ENCODE measurements at regions not wholly inside any gene's neighbourhood (a gene's known extent, or its start where the extent isn't known, plus 50 kb on each side); places are given as distances from the start of the nearest gene placed in this dataset.
"Not testable (repeated sequence)": the region's sequence is repeated elsewhere in the genome, so short reads cannot be mapped to it uniquely, and the experiment has no call there.

GRCh38 chr9:65566018-65566417, 109.7 kb upstream of the ZNG1E start:
- DNase-seq, result not testable (repeated sequence)

GRCh38 chr9:65519018-65519417, 156.7 kb upstream of the ZNG1E start:
- DNase-seq, result not testable (repeated sequence)

GRCh38 chr9:65514465-65514864, 161.3 kb upstream of the ZNG1E start:
- not testable (repeated sequence) for DNase-seq

GRCh38 chr9:65507897-65508296, 167.8 kb upstream of the ZNG1E start:
- DNase-seq, result not testable (repeated sequence)

- not testable (repeated sequence) for DNase-seq
Observed at GRCh38 chr9:65504686-65505085, 171.0 kb upstream of the ZNG1E start.

GRCh38 chr9:65503696-65504095, 172.0 kb upstream of the ZNG1E start:
- not testable (repeated sequence) for DNase-seq

GRCh38 chr9:65482890-65483289, 192.8 kb upstream of the ZNG1E start:
- not testable (repeated sequence) for DNase-seq

- DNase-seq, result not testable (repeated sequence)
Observed at GRCh38 chr9:65481291-65481690, 194.4 kb upstream of the ZNG1E start.

- not testable (repeated sequence) for DNase-seq
Observed at GRCh38 chr9:65474891-65475290, 189.9 kb upstream of the FOXD4L5 start.

GRCh38 chr9:65473059-65473822, 188.2 kb upstream of the FOXD4L5 start:
- not testable (repeated sequence) for DNase-seq

GRCh38 chr9:65471106-65471505, 186.1 kb upstream of the FOXD4L5 start:
- DNase-seq, result not testable (repeated sequence)

- not testable (repeated sequence) for DNase-seq
Observed at GRCh38 chr9:65466911-65467734, 182.1 kb upstream of the FOXD4L5 start.

- DNase-seq, result not testable (repeated sequence)
Observed at GRCh38 chr9:65465246-65465895, 180.4 kb upstream of the FOXD4L5 start.

- DNase-seq, result not testable (repeated sequence)
Observed at GRCh38 chr9:65462476-65462875, 177.5 kb upstream of the FOXD4L5 start.

GRCh38 chr9:65459756-65460320, 174.8 kb upstream of the FOXD4L5 start:
- no peak for DNase-seq

- DNase-seq, result no peak
Observed at GRCh38 chr9:65458992-65459391, 174.0 kb upstream of the FOXD4L5 start.

GRCh38 chr9:65458465-65458864, 173.5 kb upstream of the FOXD4L5 start:
- no peak for DNase-seq

- not testable (repeated sequence) for DNase-seq
Observed at GRCh38 chr9:65456991-65457390, 172.0 kb upstream of the FOXD4L5 start.

- not testable (repeated sequence) for DNase-seq
Observed at GRCh38 chr9:65455751-65456647, 171.0 kb upstream of the FOXD4L5 start.

- DNase-seq, result not testable (repeated sequence)
Observed at GRCh38 chr9:65455136-65455535, 170.1 kb upstream of the FOXD4L5 start.

- not testable (repeated sequence) for DNase-seq
Observed at GRCh38 chr9:65454666-65455065, 169.7 kb upstream of the FOXD4L5 start.

GRCh38 chr9:65454034-65454433, 169.0 kb upstream of the FOXD4L5 start:
- not testable (repeated sequence) for DNase-seq

Data from EL (cell line).